A673 (cell line): ENCODE measurements at regions not wholly inside any gene's neighbourhood (a gene's known extent, or its start where the extent isn't known, plus 50 kb on each side); places are given as distances from the start of the nearest gene placed in this dataset.

Experiments used
- BruUV-seq: library from RNA; stranded (reverse); fragments of 400-500 nt; replicated peaks from 2 replicates; lab custom pipeline; 2021; lab: Mats Ljungman, UMichigan
- CTCF ChIA-PET: fragments of 300-600 bp; sonication (Branson Sonifier 250); formaldehyde crosslinking; loops from one replicate; lab custom pipeline; 2022; ENCODE audit warnings: antibody characterized with exemption; lab: Charles Lee
- POLR2A ChIA-PET: fragments of 300-600 bp; sonication (Branson Sonifier 250); formaldehyde crosslinking; loops from one replicate; lab custom pipeline; 2022; ENCODE audit warnings: antibody characterized with exemption; ENCODE audit not compliant: low non-redundant PET; lab: Charles Lee
- DNase-seq: peaks from one replicate; pipeline ENCODE4 v3.0.0-alpha.2; 2015; ENCODE audit warnings: low spot score
- H3K27ac ChIP-seq: fragments of 200-600 bp; sonication (generic); 2 replicates; pipeline ENCODE4 v1.5.1; 2016; ENCODE audit warnings: mixed run types, low read depth, mild to moderate bottlenecking, mixed read lengths, antibody characterized with exemption, low read length; ENCODE audit not compliant: poor library complexity, severe bottlenecking
- H3K27me3 ChIP-seq: fragments of 200-600 bp; sonication (generic); replicated peaks from 2 replicates; pipeline ENCODE4 v1.6.1; 2017; ENCODE audit warnings: mixed run types, low read depth, mild to moderate bottlenecking, mixed read lengths, antibody characterized with exemption, low read length; ENCODE audit not compliant: insufficient read depth, poor library complexity
- H3K36me3 ChIP-seq: fragments of 200-600 bp; sonication (generic); 2 replicates; pipeline ENCODE4 v1.6.1; 2016; ENCODE audit warnings: mixed run types, mild to moderate bottlenecking, mixed read lengths, antibody characterized with exemption, low read length; ENCODE audit not compliant: insufficient read depth, poor library complexity, severe bottlenecking
- H3K4me1 ChIP-seq: fragments of 200-600 bp; sonication (generic); 2 replicates; pipeline ENCODE4 v1.6.1; 2017; ENCODE audit warnings: mixed run types, mild to moderate bottlenecking, mixed read lengths, antibody characterized with exemption, low read length; ENCODE audit not compliant: insufficient read depth, poor library complexity, severe bottlenecking
- H3K4me3 ChIP-seq: fragments of 200-600 bp; sonication (generic); 2 replicates; pipeline ENCODE4 v1.5.1; 2016; ENCODE audit warnings: low read depth, mixed run types, mild to moderate bottlenecking, mixed read lengths, low read length; ENCODE audit not compliant: poor library complexity, severe bottlenecking
- H3K9me3 ChIP-seq: fragments of 200-600 bp; sonication (generic); 2 replicates; pipeline ENCODE4 v1.6.1; 2016; ENCODE audit warnings: mixed run types, low read depth, mild to moderate bottlenecking, mixed read lengths, antibody characterized with exemption, low read length; ENCODE audit not compliant: poor library complexity, severe bottlenecking
- EZH2 ChIP-seq: fragments of 200-600 bp; sonication (generic); IDR thresholded peaks from 2 replicates; pipeline ENCODE4 v1.6.1; 2017; ENCODE audit warnings: borderline replicate concordance, low read depth, mild to moderate bottlenecking, mixed read lengths, antibody characterized with exemption, low read length; ENCODE audit not compliant: poor library complexity, severe bottlenecking
- intact Hi-C: fragments of 100-400 bp; cut with micrococcal nuclease; formaldehyde crosslinking; loops from one replicate; pipeline ENCODE4 v1.10.0; 2022; ENCODE audit not compliant: unreplicated experiment
- TF ChIP-seq, protein P1 (sequence below): fragments of 300-800, 200-600 bp; sonication (generic); conservative IDR thresholded peaks from 2 replicates; pipeline ENCODE4 v1.5.1; 2017; ENCODE audit warnings: low read depth, mild to moderate bottlenecking, antibody characterized with exemption, low read length, moderate library complexity, mixed read lengths

DNA sequence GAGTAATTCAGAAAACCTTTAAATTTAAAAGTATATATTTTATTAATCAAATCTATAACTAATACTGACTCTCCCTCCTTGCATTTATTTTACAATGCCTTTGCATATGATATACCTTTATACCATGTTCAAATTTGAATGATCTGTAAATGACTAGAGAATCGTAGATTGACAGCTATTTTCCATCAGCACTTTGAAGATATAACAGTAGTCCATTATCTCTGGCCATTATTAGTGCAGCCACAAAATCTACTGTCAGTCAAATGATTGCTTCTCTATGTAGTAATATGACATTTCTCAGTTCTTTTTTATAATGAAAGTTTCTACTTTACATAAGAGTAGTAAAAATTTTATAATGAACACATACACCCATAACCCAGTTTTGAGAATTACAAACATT is 1054.8 kb upstream of the B3GALT2 start:
- Histone ChIP-seq H3K27me3 (no peaks in the 10 kb centered on the region), H3K4me3 (no peak overlapping the region), H3K4me1 (no peaks in the 10 kb centered on the region), H3K36me3 (no peaks in the 10 kb centered on the region), H3K9me3 (no peaks in the 10 kb centered on the region), H3K27ac (no peak overlapping the region)
- ChIA-PET CTCF (no interaction called here), POLR2A (no interaction called here)
- intact Hi-C loops: no loop called here
- no TSS peak for BruUV-seq
- no peak for TF ChIP-seq EZH2
- TF ChIP-seq, protein P1, sequence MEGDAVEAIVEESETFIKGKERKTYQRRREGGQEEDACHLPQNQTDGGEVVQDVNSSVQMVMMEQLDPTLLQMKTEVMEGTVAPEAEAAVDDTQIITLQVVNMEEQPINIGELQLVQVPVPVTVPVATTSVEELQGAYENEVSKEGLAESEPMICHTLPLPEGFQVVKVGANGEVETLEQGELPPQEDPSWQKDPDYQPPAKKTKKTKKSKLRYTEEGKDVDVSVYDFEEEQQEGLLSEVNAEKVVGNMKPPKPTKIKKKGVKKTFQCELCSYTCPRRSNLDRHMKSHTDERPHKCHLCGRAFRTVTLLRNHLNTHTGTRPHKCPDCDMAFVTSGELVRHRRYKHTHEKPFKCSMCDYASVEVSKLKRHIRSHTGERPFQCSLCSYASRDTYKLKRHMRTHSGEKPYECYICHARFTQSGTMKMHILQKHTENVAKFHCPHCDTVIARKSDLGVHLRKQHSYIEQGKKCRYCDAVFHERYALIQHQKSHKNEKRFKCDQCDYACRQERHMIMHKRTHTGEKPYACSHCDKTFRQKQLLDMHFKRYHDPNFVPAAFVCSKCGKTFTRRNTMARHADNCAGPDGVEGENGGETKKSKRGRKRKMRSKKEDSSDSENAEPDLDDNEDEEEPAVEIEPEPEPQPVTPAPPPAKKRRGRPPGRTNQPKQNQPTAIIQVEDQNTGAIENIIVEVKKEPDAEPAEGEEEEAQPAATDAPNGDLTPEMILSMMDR: no peak
- DNase-seq: no peak

DNA sequence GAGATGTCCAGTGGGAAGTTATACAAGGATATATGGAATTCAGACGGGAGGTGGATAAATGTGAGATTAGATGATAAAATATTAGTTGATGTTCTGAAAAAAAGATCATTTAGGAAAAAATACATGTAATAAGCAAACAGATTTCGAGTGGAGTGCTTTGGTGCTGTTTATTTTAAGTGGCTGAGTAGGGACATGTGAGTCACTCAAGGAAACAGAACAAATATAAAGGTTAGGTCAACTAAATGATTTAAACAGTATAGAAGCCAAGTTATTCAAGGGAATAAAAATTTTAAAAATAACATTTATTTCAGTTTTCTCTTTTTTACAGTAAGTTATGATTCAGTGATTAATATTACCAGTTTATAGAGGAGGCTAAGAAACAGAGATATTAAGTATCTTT is 1046.7 kb upstream of the B3GALT2 start:
- H3K4me1 ChIP-seq: no peaks in the 10 kb centered on the region
- no peak overlapping the region for H3K27ac ChIP-seq
- H3K9me3 ChIP-seq: no peaks in the 10 kb centered on the region
- no peaks in the 10 kb centered on the region for H3K36me3 ChIP-seq
- ChIA-PET POLR2A (no interaction called here), CTCF (no interaction called here)
- BruUV-seq: no TSS peak
- intact Hi-C loops: no loop called here
- TF ChIP-seq EZH2: no peak
- TF ChIP-seq, protein P1: no peak
- DNase-seq: no peak
- no peak overlapping the region for H3K4me3 ChIP-seq
- H3K27me3 ChIP-seq: no peaks in the 10 kb centered on the region

DNA sequence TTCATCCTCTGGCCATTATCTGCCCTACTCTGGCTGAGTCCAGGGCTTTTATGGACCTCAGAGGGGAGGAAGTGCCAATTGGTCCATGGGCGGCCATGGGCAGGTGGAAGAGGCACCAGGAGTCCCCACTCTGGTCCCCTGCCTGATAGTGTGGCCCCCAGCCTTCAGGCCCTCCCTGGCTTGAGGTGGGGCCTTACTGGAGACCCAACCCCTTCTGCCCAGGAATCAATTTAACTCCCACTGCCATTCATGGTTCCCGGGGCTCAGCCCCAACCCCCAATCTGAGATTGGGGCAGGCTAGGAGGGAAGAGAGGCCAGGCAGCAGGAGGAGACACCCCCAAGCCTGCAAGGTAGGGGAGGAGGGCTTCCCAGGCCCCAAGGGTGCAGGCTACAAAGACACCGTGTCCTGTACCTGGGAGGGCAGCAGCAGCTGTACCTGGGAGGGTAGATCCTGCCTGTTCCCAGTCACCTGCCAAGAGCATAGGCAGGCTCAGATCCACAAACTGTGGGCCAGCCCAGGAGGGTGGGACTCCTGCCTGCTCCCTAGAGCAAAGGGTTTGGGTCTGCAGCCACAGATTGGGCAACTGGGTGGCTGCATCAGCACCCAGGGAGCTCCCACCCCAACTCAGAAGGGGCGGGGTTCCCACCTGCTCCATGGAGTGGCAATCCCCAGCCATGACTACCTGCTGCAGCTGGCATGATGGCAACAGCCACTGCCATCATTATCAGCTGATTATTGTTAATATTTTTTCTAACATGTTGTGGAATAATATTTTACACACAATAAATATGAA is 1044.1 kb upstream of the B3GALT2 start:
- intact Hi-C loops: no loop called here
- H3K9me3 ChIP-seq: no peaks in the 10 kb centered on the region
- H3K4me3 ChIP-seq: no peak overlapping the region
- no peak overlapping the region for H3K27ac ChIP-seq
- no peaks in the 10 kb centered on the region for H3K36me3 ChIP-seq
- no TSS peak for BruUV-seq
- ChIA-PET CTCF (no interaction called here), POLR2A (no interaction called here)
- DNase-seq: no peak
- TF ChIP-seq EZH2: no peak
- TF ChIP-seq, protein P1: no peak
- no peaks in the 10 kb centered on the region for H3K27me3 ChIP-seq
- no peaks in the 10 kb centered on the region for H3K4me1 ChIP-seq
